HG02973 (cell line): ENCODE measurements at regions not wholly inside any gene's neighbourhood (a gene's known extent, or its start where the extent isn't known, plus 50 kb on each side); places are given as distances from the start of the nearest gene placed in this dataset.

Experiments
- ATAC-seq: cut with Tn5 transposase; IDR thresholded peaks from one replicate; pipeline ENCODE4 v1.9.1; 2021; ENCODE audit warnings: moderate library complexity; ENCODE audit not compliant: unreplicated experiment

DNA sequence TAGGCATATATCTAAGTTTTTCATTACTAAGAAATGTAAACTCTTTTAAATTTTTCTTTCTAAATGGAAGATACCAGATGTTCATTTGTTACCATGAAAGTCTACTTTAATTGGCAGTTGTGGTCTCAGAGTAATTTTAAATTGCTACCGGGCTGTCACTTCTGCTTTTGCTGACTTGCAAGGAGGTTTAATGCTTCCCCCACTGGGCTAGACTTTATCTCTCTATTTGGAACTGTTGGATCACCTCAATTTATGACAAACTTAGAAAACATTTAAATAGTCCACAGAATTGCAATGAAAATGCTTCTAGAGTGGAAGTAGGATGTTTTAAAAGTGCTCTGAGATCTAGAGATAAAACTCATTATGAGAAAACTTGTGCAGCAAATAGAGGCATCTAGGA lies 479.8 kb upstream of the GOT2 start:
- no peak for ATAC-seq

DNA sequence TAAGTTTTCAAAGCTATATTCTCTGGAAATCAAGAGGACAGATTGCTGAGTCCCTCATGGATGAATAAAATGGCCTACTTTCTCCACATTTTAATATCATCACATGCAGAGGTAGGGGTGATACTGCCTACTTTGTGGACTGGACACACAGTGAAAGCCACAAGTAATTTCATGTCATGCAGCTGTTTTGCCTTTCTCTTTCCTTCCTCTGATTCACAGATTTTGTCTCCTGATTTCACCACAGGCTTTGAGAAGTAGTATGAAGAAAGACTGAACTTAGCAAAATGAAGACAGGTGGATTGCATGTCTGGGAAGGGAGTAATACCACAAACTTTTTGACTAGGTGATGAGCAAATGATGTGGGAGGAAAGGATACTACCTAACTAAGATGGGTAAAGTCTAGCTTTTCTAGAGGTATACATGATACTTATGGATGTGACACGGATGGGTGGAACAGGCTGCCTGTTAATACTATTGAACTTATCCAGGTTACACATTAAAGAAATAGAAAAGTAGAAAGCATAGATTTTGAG lies 478.4 kb upstream of the GOT2 start:
- ATAC-seq, result no peak

- no peak for ATAC-seq
Observed at GRCh38 chr16:59210955-59211541, 476.9 kb upstream of the GOT2 start.

- ATAC-seq, result no peak
Observed at GRCh38 chr16:59205403-59205802, 471.3 kb upstream of the GOT2 start.

DNA sequence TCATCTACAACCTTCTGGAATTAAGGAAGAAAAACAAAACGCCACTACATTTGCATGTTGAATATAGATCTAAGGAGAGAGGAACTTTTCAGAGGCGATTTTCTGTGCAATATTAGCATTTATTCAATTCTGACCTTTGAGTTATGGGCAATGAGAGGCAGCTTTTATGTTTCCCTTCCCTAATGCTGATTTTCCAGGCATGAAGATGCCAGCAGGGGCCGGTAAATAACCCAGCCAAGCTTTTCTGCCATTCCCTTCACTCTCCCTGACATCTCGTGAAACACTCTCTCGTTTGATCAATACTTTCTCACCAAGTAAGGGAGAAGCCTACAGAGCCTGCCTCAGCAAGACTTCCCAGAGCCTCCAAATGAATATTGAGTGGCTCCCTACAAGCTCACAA lies 470.5 kb upstream of the GOT2 start:
- no peak for ATAC-seq

DNA sequence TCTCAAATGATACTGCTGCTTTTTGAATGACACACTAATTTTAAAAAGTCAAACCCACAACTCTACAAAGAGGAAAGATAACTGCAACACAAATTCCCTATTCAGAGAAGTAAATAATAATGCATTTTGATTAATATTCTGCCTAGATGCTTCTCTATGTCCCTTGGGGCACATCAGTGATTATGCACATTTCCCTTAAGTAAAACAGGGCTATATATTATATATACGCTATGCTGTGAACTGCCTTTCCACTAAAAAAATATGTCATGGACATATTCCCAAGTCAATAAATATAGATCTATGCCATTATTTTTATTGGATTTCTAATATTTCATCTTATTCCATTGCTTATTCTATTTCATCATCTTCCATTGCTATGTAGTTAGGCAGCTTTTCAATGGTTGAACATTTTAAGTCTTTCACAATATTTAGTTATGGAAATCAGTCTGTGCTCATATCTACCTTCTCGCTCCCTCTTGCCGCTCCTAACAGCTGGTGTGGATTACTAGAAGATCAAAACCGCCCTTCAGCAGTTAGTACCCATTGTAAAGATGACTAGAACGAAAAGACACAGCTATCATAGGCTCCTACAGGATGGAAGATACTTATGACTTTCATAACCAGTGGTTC lies 468.2 kb upstream of the GOT2 start:
- no peak for ATAC-seq

GRCh38 chr16:59201821-59202220 lies 467.7 kb upstream of the GOT2 start:
- ATAC-seq, result no peak

- ATAC-seq, result no peak
Observed at GRCh38 chr16:59201160-59201559, 467.0 kb upstream of the GOT2 start.

DNA sequence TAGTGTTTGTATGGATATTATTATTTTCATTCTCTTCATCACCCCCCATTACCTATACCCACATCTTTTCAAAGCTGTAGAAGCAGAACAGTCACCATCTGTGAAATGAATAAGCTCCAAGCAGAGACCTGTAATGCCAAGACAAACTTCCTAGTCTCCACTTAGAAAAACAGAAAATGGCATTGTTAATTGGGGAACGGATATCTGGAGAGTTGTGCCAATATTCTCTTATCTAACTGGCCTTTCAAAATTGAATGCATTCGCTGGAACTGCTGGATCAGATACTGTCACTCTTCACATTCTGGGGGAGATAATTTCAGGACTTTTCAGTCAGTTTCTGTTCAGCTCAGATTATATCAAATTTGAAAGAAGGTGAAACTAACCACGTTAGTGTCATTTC lies 464.4 kb upstream of the GOT2 start:
- no peak for ATAC-seq

GRCh38 chr16:59195242-59195641 lies 461.1 kb upstream of the GOT2 start:
- ATAC-seq, result no peak

DNA sequence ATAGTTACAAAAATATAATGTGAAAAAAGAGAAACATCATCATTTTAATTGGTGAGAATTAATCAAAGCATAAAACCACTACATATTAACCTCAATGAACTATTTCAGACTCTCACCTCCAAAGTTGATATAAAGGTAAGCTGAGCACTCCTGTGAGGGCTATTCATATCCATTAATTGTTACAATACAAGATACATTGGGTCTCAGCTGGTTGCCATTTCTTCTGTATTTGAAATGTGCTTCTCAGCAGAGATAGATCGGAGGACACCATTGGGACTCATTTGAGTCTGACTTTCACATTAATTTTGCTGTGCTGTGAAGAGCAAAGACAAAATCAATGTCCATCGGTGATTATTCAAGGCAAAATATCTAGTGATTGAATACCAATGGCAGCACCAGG lies 459.5 kb upstream of the GOT2 start:
- ATAC-seq, result no peak

GRCh38 chr16:59192551-59193199 lies 458.6 kb upstream of the GOT2 start:
- no peak for ATAC-seq

DNA sequence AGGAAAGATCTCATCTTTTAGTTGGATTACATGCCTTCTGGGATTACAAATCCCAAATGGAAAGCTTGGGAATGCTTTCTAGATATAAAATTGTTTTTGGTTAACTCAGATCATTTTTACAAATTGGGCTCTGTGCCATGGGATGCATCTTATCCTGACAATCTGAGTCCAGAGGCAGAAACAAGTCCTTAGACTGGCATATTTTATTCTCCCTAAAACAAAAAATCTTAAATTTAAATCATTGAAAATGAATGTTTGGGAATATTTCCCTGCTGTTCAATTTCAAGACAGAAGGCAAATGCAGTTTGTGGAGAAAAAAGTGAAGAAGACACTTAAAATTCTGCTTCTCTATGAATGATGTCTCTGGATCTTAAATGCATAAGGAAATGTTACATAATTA lies 456.6 kb upstream of the GOT2 start:
- ATAC-seq, result no peak

DNA sequence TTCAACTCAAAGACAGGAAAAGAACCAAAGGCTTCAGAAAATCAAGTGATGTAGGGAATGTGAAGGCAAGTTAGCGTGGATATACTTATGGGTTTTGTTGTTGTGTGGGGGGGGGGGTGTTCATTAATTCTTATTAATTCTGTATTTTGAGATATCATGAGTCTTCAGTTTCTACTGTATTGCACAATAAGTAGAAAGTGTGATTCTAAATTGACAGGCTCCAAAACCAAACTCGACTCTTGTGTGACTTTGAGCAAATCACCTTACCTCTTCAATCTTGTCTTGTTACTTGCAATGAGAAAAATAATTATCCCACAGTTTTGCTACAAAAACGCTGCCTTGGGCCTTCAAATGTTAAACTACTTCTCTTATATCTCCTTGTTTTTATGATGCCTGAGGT lies 453.9 kb upstream of the GOT2 start:
- no peak for ATAC-seq

GRCh38 chr16:59181821-59182420 lies 447.8 kb upstream of the GOT2 start:
- ATAC-seq, result no peak

- no peak for ATAC-seq
Observed at GRCh38 chr16:59180083-59180476, 446.0 kb upstream of the GOT2 start.

- no peak for ATAC-seq
Observed at GRCh38 chr16:59179446-59180082, 445.4 kb upstream of the GOT2 start.

- ATAC-seq, result no peak
Observed at GRCh38 chr16:59173408-59173831, 439.3 kb upstream of the GOT2 start.

- ATAC-seq, result no peak
Observed at GRCh38 chr16:59170099-59170712, 436.1 kb upstream of the GOT2 start.

- no peak for ATAC-seq
Observed at GRCh38 chr16:59169168-59169567, 435.1 kb upstream of the GOT2 start.
